ENCODE measurements at regions not wholly inside any gene's neighbourhood (a gene's known extent, or its start where the extent isn't known, plus 50 kb on each side); places are given as distances from the start of the nearest gene placed in this dataset.
"Not testable (repeated sequence)": the region's sequence is repeated elsewhere in the genome, so short reads cannot be mapped to it uniquely, and the experiment has no call there.

DNA sequence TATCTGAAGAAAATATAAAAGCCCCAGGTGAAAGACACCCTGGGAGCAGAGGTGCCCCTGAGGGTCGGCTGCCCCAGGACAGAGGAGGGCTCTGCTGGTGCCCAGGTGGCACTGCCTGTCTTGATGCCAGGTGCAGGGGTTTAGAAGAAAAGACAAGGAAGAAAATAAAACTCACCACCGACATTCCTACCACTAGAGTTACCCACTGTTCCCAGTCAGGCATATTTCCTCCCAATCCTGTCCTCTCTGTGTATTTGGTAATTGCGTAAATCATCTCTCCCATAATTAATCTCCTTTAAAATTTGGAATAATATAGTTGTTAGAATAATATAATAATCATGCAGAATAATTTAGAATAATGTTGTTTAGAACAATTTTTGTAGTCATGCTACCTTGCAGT lies 276.4 kb upstream of the PLGLB2 start:
- TF ChIP-seq, protein P1, sequence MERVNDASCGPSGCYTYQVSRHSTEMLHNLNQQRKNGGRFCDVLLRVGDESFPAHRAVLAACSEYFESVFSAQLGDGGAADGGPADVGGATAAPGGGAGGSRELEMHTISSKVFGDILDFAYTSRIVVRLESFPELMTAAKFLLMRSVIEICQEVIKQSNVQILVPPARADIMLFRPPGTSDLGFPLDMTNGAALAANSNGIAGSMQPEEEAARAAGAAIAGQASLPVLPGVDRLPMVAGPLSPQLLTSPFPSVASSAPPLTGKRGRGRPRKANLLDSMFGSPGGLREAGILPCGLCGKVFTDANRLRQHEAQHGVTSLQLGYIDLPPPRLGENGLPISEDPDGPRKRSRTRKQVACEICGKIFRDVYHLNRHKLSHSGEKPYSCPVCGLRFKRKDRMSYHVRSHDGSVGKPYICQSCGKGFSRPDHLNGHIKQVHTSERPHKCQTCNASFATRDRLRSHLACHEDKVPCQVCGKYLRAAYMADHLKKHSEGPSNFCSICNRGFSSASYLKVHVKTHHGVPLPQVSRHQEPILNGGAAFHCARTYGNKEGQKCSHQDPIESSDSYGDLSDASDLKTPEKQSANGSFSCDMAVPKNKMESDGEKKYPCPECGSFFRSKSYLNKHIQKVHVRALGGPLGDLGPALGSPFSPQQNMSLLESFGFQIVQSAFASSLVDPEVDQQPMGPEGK (CRISPR knock-in tag; IDR thresholded peaks at IDR 0.05) = not testable (repeated sequence)
- TF ChIP-seq NCOA2 (CRISPR knock-in tag; IDR thresholded peaks at IDR 0.05); EP300 (IDR thresholded peaks at IDR 0.05; ENCODE audit: low read depth in 2 of 2, low read length in 2 of 2); EP300 (CRISPR knock-in tag; IDR thresholded peaks at IDR 0.05; ENCODE audit: borderline replicate concordance); CC2D1A (CRISPR knock-in tag; IDR thresholded peaks at IDR 0.05); NCOR1 (IDR thresholded peaks at IDR 0.05; ENCODE audit: borderline replicate concordance, low read length): not testable (repeated sequence)
- TF ChIP-seq, protein P2, sequence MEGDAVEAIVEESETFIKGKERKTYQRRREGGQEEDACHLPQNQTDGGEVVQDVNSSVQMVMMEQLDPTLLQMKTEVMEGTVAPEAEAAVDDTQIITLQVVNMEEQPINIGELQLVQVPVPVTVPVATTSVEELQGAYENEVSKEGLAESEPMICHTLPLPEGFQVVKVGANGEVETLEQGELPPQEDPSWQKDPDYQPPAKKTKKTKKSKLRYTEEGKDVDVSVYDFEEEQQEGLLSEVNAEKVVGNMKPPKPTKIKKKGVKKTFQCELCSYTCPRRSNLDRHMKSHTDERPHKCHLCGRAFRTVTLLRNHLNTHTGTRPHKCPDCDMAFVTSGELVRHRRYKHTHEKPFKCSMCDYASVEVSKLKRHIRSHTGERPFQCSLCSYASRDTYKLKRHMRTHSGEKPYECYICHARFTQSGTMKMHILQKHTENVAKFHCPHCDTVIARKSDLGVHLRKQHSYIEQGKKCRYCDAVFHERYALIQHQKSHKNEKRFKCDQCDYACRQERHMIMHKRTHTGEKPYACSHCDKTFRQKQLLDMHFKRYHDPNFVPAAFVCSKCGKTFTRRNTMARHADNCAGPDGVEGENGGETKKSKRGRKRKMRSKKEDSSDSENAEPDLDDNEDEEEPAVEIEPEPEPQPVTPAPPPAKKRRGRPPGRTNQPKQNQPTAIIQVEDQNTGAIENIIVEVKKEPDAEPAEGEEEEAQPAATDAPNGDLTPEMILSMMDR (CRISPR knock-in tag; IDR thresholded peaks at IDR 0.05) = not testable (repeated sequence)
